Stimulated activated CD8-positive, alpha-beta memory T cell treated with anti-CD3 and anti-CD28 coated beads, Interleukin-7, amount 100 ng/mL, for 48 hours (primary cell): ENCODE measurements at regions not wholly inside any gene's neighbourhood (a gene's known extent, or its start where the extent isn't known, plus 50 kb on each side); places are given as distances from the start of the nearest gene placed in this dataset.

Experiments
- DNase-seq, 2 donors: peaks; one replicate each; pipeline ENCODE4 v3.0.0-alpha.2; 2020; ENCODE audit warnings: low read depth in 1 of 2; ENCODE audit errors: extremely low read depth in 1 of 2

DNA sequence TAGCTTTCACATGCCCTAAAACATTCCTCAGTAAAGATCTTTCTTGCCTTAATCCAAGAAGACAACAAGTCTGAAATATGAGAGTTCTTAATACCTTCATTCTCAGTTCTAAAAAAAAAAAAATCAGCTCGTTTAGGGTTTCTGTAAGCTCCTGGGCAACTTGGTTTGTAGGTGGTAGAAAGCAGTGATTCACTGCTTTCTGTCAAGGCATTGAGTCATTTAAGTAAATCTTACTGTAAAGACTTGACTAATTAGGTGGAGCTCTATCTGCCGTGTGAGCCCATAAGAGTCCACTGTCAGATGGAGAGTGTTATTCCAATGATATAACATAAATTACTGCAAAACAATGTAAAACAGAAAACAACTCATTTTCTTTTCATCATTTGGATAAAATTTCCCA is 56.1 kb upstream of the MAST4 start:
- DNase-seq: peak in 1 of 2 donors; percentile 4

DNA sequence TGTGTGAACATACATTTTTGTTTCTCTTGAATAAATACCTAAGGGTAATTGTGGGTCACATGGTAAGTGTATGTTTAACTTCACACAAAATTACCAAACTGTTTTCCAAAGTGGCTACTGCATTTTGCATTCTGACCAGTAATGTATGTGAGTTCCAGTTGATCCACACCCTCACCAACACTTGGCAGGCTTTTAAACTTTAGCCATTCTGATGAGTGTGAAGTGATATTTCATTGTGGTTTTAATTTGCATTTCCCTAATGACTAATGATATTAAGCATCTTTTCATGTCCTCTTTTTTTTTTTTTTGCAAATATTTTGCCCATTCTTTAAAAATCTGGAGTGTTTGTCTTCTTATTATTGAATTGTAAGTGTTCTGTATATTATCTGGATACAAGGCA is 53.5 kb upstream of the MAST4 start:
- no peak for DNase-seq
